Astrocyte (in vitro differentiated cells and primary cell): ENCODE measurements at regions not wholly inside any gene's neighbourhood (a gene's known extent, or its start where the extent isn't known, plus 50 kb on each side); places are given as distances from the start of the nearest gene placed in this dataset.

Experiments used
- EZH2 ChIP-seq: IDR thresholded peaks from 2 replicates; pipeline ENCODE4 v1.6.1; 2012; ENCODE audit warnings: mild to moderate bottlenecking, low read length, inconsistent platforms; ENCODE audit not compliant: insufficient read depth
- TF ChIP-seq, protein P1 (sequence below): IDR thresholded peaks from 2 replicates; pipeline ENCODE4 v1.5.1; 2011; ENCODE audit warnings: low read depth, mild to moderate bottlenecking, inconsistent platforms, low read length, moderate library complexity; ENCODE audit not compliant: insufficient read depth

DNA sequence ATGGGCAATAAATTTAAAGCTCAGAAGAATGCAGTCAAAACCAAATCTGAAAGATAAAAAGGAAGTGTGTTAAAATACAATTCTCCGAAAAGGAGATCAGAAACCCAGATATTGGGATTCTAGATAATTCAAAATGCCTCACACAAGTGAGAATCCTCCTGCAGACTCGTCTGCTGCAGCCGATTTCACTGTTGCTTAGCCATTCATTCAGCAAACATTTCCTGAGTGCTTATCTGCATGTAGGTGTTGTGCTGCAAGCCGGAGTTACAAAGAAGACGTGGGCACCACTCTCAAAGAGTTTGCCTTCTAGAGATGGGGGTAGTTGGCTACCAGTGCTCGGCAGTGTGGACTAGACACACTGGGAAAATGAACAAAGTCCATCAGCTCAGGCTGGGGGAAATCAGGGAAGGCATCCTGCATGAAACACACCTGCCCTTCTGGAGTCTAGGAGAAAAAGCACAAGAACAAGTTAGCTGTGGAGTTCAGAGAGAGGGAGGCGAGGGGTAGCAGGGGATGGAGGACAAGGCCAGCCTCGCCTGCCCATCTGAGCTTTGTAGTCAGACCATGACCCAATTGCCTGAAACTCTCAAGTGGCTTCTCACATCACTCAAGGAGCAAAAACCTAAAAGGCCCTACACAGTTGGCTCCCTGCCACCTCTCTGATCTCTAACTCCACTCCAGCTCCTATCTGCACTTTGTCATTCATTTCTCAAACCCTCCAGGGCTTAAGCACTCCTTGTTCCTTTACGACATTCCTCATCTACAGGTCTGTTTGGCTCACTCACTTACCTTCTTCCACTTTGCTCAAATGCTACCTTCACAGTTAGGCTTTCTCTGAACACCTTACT, 310.0 kb upstream of the DDHD1 start:
- TF ChIP-seq, protein P1, sequence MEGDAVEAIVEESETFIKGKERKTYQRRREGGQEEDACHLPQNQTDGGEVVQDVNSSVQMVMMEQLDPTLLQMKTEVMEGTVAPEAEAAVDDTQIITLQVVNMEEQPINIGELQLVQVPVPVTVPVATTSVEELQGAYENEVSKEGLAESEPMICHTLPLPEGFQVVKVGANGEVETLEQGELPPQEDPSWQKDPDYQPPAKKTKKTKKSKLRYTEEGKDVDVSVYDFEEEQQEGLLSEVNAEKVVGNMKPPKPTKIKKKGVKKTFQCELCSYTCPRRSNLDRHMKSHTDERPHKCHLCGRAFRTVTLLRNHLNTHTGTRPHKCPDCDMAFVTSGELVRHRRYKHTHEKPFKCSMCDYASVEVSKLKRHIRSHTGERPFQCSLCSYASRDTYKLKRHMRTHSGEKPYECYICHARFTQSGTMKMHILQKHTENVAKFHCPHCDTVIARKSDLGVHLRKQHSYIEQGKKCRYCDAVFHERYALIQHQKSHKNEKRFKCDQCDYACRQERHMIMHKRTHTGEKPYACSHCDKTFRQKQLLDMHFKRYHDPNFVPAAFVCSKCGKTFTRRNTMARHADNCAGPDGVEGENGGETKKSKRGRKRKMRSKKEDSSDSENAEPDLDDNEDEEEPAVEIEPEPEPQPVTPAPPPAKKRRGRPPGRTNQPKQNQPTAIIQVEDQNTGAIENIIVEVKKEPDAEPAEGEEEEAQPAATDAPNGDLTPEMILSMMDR, result no peak
- no peak for TF ChIP-seq EZH2
